ENCODE measurements at regions not wholly inside any gene's neighbourhood (a gene's known extent, or its start where the extent isn't known, plus 50 kb on each side); places are given as distances from the start of the nearest gene placed in this dataset.

GRCh38 chr7:21131897-21132296 is 296.0 kb upstream of the SP4 start:
- TF ChIP-seq, protein P1, sequence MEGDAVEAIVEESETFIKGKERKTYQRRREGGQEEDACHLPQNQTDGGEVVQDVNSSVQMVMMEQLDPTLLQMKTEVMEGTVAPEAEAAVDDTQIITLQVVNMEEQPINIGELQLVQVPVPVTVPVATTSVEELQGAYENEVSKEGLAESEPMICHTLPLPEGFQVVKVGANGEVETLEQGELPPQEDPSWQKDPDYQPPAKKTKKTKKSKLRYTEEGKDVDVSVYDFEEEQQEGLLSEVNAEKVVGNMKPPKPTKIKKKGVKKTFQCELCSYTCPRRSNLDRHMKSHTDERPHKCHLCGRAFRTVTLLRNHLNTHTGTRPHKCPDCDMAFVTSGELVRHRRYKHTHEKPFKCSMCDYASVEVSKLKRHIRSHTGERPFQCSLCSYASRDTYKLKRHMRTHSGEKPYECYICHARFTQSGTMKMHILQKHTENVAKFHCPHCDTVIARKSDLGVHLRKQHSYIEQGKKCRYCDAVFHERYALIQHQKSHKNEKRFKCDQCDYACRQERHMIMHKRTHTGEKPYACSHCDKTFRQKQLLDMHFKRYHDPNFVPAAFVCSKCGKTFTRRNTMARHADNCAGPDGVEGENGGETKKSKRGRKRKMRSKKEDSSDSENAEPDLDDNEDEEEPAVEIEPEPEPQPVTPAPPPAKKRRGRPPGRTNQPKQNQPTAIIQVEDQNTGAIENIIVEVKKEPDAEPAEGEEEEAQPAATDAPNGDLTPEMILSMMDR (IDR thresholded peaks at IDR 0.05 in 2 of 3, conservative IDR thresholded peaks at IDR 0.05 in 1 of 3; ENCODE audit: borderline replicate concordance in 1 of 3, insufficient read depth in 1 of 3, low read depth in 2 of 3, low read length in 2 of 3), result no peak
- no peak for TF ChIP-seq POLR2AphosphoS5 (IDR thresholded peaks at IDR 0.05; ENCODE audit: low read depth, low read length)
- TF ChIP-seq REST (IDR thresholded peaks at IDR 0.05; ENCODE audit: low read depth), result no peak
- no peak for TF ChIP-seq JUND (IDR thresholded peaks at IDR 0.05)
- TF ChIP-seq POLR2A (IDR thresholded peaks at IDR 0.05; ENCODE audit: borderline replicate concordance, extremely low read depth, insufficient read depth, insufficient read length), result no peak
- TF ChIP-seq MAX (IDR thresholded peaks at IDR 0.05), result no peak
- TF ChIP-seq EZH2phosphoT487 (IDR thresholded peaks at IDR 0.05; ENCODE audit: borderline replicate concordance), result no peak
- TF ChIP-seq, protein P2, sequence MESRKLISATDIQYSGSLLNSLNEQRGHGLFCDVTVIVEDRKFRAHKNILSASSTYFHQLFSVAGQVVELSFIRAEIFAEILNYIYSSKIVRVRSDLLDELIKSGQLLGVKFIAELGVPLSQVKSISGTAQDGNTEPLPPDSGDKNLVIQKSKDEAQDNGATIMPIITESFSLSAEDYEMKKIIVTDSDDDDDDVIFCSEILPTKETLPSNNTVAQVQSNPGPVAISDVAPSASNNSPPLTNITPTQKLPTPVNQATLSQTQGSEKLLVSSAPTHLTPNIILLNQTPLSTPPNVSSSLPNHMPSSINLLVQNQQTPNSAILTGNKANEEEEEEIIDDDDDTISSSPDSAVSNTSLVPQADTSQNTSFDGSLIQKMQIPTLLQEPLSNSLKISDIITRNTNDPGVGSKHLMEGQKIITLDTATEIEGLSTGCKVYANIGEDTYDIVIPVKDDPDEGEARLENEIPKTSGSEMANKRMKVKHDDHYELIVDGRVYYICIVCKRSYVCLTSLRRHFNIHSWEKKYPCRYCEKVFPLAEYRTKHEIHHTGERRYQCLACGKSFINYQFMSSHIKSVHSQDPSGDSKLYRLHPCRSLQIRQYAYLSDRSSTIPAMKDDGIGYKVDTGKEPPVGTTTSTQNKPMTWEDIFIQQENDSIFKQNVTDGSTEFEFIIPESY (IDR thresholded peaks at IDR 0.05; ENCODE audit: extremely low read depth, insufficient replicate concordance, low read length), result no peak

Data from HCT116 (cell line).